OCI-LY7 (cell line): ENCODE measurements at regions not wholly inside any gene's neighbourhood (a gene's known extent, or its start where the extent isn't known, plus 50 kb on each side); places are given as distances from the start of the nearest gene placed in this dataset.

Experiments
- EZH2phosphoT487 ChIP-seq: fragments of 200-600 bp; sonication (generic); IDR thresholded peaks from 2 replicates; pipeline ENCODE4 v1.6.1; 2018; ENCODE audit warnings: low read depth, borderline replicate concordance, mild to moderate bottlenecking, mixed run types, antibody characterized with exemption, low read length, moderate library complexity, mixed read lengths
- TF ChIP-seq, protein P1 (sequence below): fragments of 200-600 bp; sonication (generic); conservative IDR thresholded peaks from 2 replicates; pipeline ENCODE4 v1.5.1; 2014; ENCODE audit warnings: mild to moderate bottlenecking, antibody characterized with exemption, low read length, moderate library complexity, mixed read lengths

DNA sequence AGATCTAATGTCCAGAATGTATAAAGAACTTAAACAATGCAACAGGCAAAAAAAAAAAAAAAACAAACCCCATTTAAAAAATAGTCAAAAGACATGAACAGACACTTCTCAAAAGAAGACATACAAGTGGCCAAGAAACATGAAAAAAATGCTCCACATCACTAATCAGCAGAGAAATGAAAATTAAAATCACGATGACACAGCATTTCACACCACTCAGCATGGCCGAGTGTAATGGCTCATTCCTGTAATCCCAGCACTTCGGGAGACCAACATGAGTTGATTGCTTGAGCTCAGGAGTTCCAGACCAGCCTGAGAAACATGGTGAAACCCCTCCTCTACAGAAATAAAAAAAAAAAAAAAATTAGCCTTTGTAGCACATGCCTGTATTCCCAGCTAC is 701.4 kb upstream of the NRSN1 start:
- TF ChIP-seq, protein P1, sequence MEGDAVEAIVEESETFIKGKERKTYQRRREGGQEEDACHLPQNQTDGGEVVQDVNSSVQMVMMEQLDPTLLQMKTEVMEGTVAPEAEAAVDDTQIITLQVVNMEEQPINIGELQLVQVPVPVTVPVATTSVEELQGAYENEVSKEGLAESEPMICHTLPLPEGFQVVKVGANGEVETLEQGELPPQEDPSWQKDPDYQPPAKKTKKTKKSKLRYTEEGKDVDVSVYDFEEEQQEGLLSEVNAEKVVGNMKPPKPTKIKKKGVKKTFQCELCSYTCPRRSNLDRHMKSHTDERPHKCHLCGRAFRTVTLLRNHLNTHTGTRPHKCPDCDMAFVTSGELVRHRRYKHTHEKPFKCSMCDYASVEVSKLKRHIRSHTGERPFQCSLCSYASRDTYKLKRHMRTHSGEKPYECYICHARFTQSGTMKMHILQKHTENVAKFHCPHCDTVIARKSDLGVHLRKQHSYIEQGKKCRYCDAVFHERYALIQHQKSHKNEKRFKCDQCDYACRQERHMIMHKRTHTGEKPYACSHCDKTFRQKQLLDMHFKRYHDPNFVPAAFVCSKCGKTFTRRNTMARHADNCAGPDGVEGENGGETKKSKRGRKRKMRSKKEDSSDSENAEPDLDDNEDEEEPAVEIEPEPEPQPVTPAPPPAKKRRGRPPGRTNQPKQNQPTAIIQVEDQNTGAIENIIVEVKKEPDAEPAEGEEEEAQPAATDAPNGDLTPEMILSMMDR = no peak
- TF ChIP-seq EZH2phosphoT487 = no peak
